CD4-positive, alpha-beta T cell (primary cell): ENCODE measurements at regions not wholly inside any gene's neighbourhood (a gene's known extent, or its start where the extent isn't known, plus 50 kb on each side); places are given as distances from the start of the nearest gene placed in this dataset.

ENCODE experiments used
- ATAC-seq: fragments of 200-7000 bp; cut with Tn5 transposase; one replicate; pipeline ENCODE4 v1.10.0; 2022; ENCODE audit warnings: mild to moderate bottlenecking; ENCODE audit not compliant: poor library complexity
- CTCF ChIA-PET: fragments of 350-600 bp; sonication (Branson Sonifier 250); formaldehyde crosslinking; loops from one replicate; lab custom pipeline; 2021; ENCODE audit warnings: antibody characterized with exemption, inconsistent platforms; lab: Charles Lee
- POLR2A ChIA-PET: fragments of 350-600 bp; sonication (Branson Sonifier 250); formaldehyde crosslinking; loops from one replicate; lab custom pipeline; 2021; ENCODE audit warnings: antibody characterized with exemption, inconsistent platforms; lab: Charles Lee
- DNase-seq, 14 experiments: peaks; one replicate each; pipeline ENCODE4 v3.0.0-alpha.2; 2013 to 2020; ENCODE audit warnings: mixed read lengths in 2 of 14
- H3K27ac ChIP-seq, 2 donors: one replicate each; pipeline versions ENCODE4 v1.5.1 to v1.7.0; 2013; ENCODE audit warnings: low read length in 2 of 2, low read depth in 1 of 2, mild to moderate bottlenecking in 1 of 2
- H3K27me3 ChIP-seq, 2 experiments: 1 replicate in 1 of 2; 2 replicates in 1 of 2; pipeline versions ENCODE4 v1.6.1 to v1.7.0; 2013; ENCODE audit warnings: low read length in 2 of 2, control low read depth in 1 of 2, mild to moderate bottlenecking in 1 of 2, moderate library complexity in 1 of 2; ENCODE audit not compliant: insufficient read depth in 2 of 2, control insufficient read depth in 1 of 2
- H3K36me3 ChIP-seq: one replicate; pipeline ENCODE4 v1.6.1; 2013; ENCODE audit warnings: low read length, control low read depth; ENCODE audit not compliant: insufficient read depth
- H3K4me1 ChIP-seq: one replicate; pipeline ENCODE4 v1.6.1; 2013; ENCODE audit warnings: low read length, control low read depth; ENCODE audit not compliant: insufficient read depth
- H3K4me3 ChIP-seq: one replicate; pipeline ENCODE4 v1.5.1; 2013; ENCODE audit warnings: mild to moderate bottlenecking, low read length, moderate library complexity
- H3K9me3 ChIP-seq, 2 experiments: 1 replicate in 1 of 2; 2 replicates in 1 of 2; pipeline versions ENCODE4 v1.6.1 to v1.7.0; 2013; ENCODE audit warnings: low read length in 2 of 2, mild to moderate bottlenecking in 2 of 2, control low read depth in 1 of 2, moderate library complexity in 1 of 2; ENCODE audit not compliant: control insufficient read depth in 1 of 2, insufficient read depth in 1 of 2
- H3K27ac Mint-ChIP-seq: one replicate; pipeline ENCODE4 v1.8.0; 2020; ENCODE audit warnings: mixed read lengths
- H3K27me3 Mint-ChIP-seq: one replicate; pipeline ENCODE4 v1.8.0; 2021; ENCODE audit warnings: mixed read lengths
- H3K36me3 Mint-ChIP-seq: one replicate; pipeline ENCODE4 v1.8.0; 2021; ENCODE audit warnings: low read depth, mixed read lengths
- H3K4me1 Mint-ChIP-seq: one replicate; pipeline ENCODE4 v1.8.0; 2021; ENCODE audit warnings: low read depth, mixed read lengths
- H3K4me3 Mint-ChIP-seq: one replicate; pipeline ENCODE4 v1.8.0; 2020; ENCODE audit warnings: mild to moderate bottlenecking, mixed read lengths
- H3K9me3 Mint-ChIP-seq: one replicate; pipeline ENCODE4 v1.8.0; 2020; ENCODE audit warnings: mixed read lengths
- intact Hi-C, 2 experiments: fragments of 100-400 bp; cut with DNase I in 1 of 2; cut with micrococcal nuclease in 1 of 2; formaldehyde crosslinking; loops; one replicate each; pipeline versions ENCODE4 v1.15.1 to v1.9.0; 2023 to 2025; cut with DNase I, micrococcal nuclease
- TF ChIP-seq, protein P1 (sequence below): fragments of 200-600 bp; IDR thresholded peaks from one replicate; pipeline ENCODE4 v1.8.0; 2022; ENCODE audit warnings: antibody characterized with exemption, mild to moderate bottlenecking

GRCh38 chr5:34504967-34505366 is 151.2 kb upstream of the RAI14 start:
- Mint-ChIP-seq H3K36me3 (no peaks in the 10 kb centered on the region), H3K4me1 (no peaks in the 10 kb centered on the region), H3K27ac (no peak overlapping the region), H3K9me3 (no peaks in the 10 kb centered on the region), H3K4me3 (no peak overlapping the region), H3K27me3 (peaks cover 32% of the 10 kb centered on the region)
- H3K27ac ChIP-seq = no peak overlapping the region
- no peaks in the 10 kb centered on the region for H3K4me1 ChIP-seq
- peaks cover 3 to 9% of the 10 kb centered on the region in 2 experiments for H3K27me3 ChIP-seq
- CTCF ChIA-PET = no interaction called here
- no peak for DNase-seq
- TF ChIP-seq, protein P1, sequence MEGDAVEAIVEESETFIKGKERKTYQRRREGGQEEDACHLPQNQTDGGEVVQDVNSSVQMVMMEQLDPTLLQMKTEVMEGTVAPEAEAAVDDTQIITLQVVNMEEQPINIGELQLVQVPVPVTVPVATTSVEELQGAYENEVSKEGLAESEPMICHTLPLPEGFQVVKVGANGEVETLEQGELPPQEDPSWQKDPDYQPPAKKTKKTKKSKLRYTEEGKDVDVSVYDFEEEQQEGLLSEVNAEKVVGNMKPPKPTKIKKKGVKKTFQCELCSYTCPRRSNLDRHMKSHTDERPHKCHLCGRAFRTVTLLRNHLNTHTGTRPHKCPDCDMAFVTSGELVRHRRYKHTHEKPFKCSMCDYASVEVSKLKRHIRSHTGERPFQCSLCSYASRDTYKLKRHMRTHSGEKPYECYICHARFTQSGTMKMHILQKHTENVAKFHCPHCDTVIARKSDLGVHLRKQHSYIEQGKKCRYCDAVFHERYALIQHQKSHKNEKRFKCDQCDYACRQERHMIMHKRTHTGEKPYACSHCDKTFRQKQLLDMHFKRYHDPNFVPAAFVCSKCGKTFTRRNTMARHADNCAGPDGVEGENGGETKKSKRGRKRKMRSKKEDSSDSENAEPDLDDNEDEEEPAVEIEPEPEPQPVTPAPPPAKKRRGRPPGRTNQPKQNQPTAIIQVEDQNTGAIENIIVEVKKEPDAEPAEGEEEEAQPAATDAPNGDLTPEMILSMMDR = no peak
- H3K9me3 ChIP-seq = no peaks in the 10 kb centered on the region
- ATAC-seq = no peak
- no peak overlapping the region for H3K4me3 ChIP-seq
- intact Hi-C loops = no loop called here
- H3K36me3 ChIP-seq = no peaks in the 10 kb centered on the region
- POLR2A ChIA-PET = no interaction called here

GRCh38 chr5:34505731-34506130 is 150.4 kb upstream of the RAI14 start:
- Mint-ChIP-seq H3K4me3 (no peak overlapping the region), H3K27ac (no peak overlapping the region), H3K9me3 (no peaks in the 10 kb centered on the region), H3K27me3 (peaks cover 32% of the 10 kb centered on the region), H3K36me3 (no peaks in the 10 kb centered on the region), H3K4me1 (no peaks in the 10 kb centered on the region)
- Histone ChIP-seq H3K9me3 (no peaks in the 10 kb centered on the region), H3K4me1 (no peaks in the 10 kb centered on the region), H3K27ac (no peak overlapping the region), H3K27me3 (peaks cover 3 to 9% of the 10 kb centered on the region in 2 experiments), H3K4me3 (no peak overlapping the region), H3K36me3 (no peaks in the 10 kb centered on the region)
- TF ChIP-seq, protein P1 = no peak
- intact Hi-C loops = no loop called here
- ChIA-PET CTCF (interaction anchor here (0.6 kb wide), 1 partner anchor 92 kb away, joined by 3 read pairs; no protein-coding TSS in a partner anchor), POLR2A (no interaction called here)
- DNase-seq = no peak
- no peak for ATAC-seq

GRCh38 chr5:34507933-34508332 is 148.2 kb upstream of the RAI14 start:
- H3K27ac ChIP-seq = no peak overlapping the region
- ChIA-PET CTCF (no interaction called here), POLR2A (no interaction called here)
- no peak for ATAC-seq
- no peaks in the 10 kb centered on the region for H3K4me1 ChIP-seq
- H3K9me3 Mint-ChIP-seq = no peaks in the 10 kb centered on the region
- H3K4me3 Mint-ChIP-seq = no peak overlapping the region
- no peak for DNase-seq
- TF ChIP-seq, protein P1 = no peak
- no peak overlapping the region for H3K4me3 ChIP-seq
- no peaks in the 10 kb centered on the region for H3K36me3 Mint-ChIP-seq
- no peaks in the 10 kb centered on the region for H3K9me3 ChIP-seq
- peaks cover 3 to 16% of the 10 kb centered on the region in 2 experiments for H3K27me3 ChIP-seq
- H3K27me3 Mint-ChIP-seq = peaks cover 39% of the 10 kb centered on the region
- H3K36me3 ChIP-seq = no peaks in the 10 kb centered on the region
- intact Hi-C loops = no loop called here
- no peaks in the 10 kb centered on the region for H3K4me1 Mint-ChIP-seq
- no peak overlapping the region for H3K27ac Mint-ChIP-seq
